Activated CD8-positive, alpha-beta memory T cell treated with anti-CD3 and anti-CD28 coated beads, Interleukin-2, amount 10 ng/mL, durations not matched to agents 7 days and 5 days (primary cell): ENCODE measurements at regions not wholly inside any gene's neighbourhood (a gene's known extent, or its start where the extent isn't known, plus 50 kb on each side); places are given as distances from the start of the nearest gene placed in this dataset.

Experiments
- ATAC-seq: fragments of 150-1000 bp; cut with Tn5 transposase; one replicate; pipeline ENCODE4 v1.10.0; 2021; ENCODE audit warnings: moderate library complexity
- CTCF ChIA-PET: fragments of 350-600 bp; sonication (Branson Sonifier 250); formaldehyde crosslinking; loops from one replicate; lab custom pipeline; 2021; ENCODE audit warnings: antibody characterized with exemption; lab: Charles Lee
- DNase-seq: peaks from one replicate; pipeline ENCODE4 v3.0.0-alpha.2; 2020
- H3K27ac Mint-ChIP-seq: one replicate; pipeline ENCODE4 v1.8.0; 2021; ENCODE audit warnings: mild to moderate bottlenecking, mixed read lengths
- H3K27me3 Mint-ChIP-seq: one replicate; pipeline ENCODE4 v1.8.0; 2021; ENCODE audit warnings: mixed read lengths
- H3K36me3 Mint-ChIP-seq: one replicate; pipeline ENCODE4 v1.8.0; 2021; ENCODE audit warnings: mild to moderate bottlenecking, mixed read lengths
- H3K4me1 Mint-ChIP-seq: one replicate; pipeline ENCODE4 v1.8.0; 2021; ENCODE audit warnings: mixed read lengths
- H3K4me3 Mint-ChIP-seq: one replicate; pipeline ENCODE4 v1.8.0; 2021; ENCODE audit warnings: mild to moderate bottlenecking, moderate library complexity, mixed read lengths
- H3K9me3 Mint-ChIP-seq: one replicate; pipeline ENCODE4 v1.8.0; 2022; ENCODE audit warnings: low read depth, mixed read lengths

DNA sequence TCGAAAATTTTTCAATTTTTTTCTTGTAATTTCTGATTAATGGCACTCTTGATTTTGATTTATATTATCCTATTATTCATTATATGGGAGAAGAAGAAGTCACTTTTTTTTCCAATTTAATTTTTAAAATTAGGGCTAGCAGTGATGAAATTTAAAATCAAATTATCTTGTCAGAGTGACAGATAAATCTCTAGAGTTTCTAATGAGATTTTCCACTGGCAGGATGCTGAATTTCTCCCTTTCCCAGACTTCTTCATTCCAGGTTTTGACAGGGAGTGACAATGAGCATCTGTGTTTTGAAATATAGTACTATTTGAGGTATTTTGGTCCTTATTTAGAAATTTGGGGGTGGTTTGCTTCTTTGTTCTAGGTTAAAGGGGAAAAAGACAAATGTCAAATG lies 2274.1 kb downstream of the MAT2B start:
- DNase-seq (no peak), ATAC-seq (no peak)
- Mint-ChIP-seq H3K36me3 (no peaks in the 10 kb centered on the region), H3K9me3 (peaks cover 15% of the 10 kb centered on the region), H3K4me1 (no peaks in the 10 kb centered on the region), H3K4me3 (no peak overlapping the region), H3K27me3 (no peaks in the 10 kb centered on the region), H3K27ac (no peak overlapping the region)
- CTCF ChIA-PET = no interaction called here

DNA sequence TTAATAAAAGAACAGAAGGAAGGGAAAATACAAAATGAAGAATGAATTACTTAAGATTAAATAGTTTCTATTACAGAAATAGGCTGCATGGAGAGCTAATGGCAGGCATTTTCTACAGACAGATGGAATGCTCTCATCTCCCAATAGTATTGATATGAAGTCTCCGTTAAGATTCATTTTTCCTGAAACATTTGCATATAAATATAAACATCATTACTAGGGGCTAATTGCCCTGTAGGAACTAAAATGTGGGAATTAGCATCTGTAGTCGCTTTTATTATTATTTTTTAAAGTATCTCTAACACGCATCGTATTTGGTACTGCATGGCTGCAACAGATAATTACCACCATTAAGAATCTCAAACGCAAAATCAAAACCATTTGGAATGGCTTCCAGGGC lies 2275.5 kb downstream of the MAT2B start:
- peaks cover 18% of the 10 kb centered on the region for H3K9me3 Mint-ChIP-seq
- no peaks in the 10 kb centered on the region for H3K27me3 Mint-ChIP-seq
- DNase-seq (no peak), ATAC-seq (no peak)
- no peaks in the 10 kb centered on the region for H3K36me3 Mint-ChIP-seq
- CTCF ChIA-PET = no interaction called here
- no peak overlapping the region for H3K4me3 Mint-ChIP-seq
- no peak overlapping the region for H3K27ac Mint-ChIP-seq
- no peaks in the 10 kb centered on the region for H3K4me1 Mint-ChIP-seq

DNA sequence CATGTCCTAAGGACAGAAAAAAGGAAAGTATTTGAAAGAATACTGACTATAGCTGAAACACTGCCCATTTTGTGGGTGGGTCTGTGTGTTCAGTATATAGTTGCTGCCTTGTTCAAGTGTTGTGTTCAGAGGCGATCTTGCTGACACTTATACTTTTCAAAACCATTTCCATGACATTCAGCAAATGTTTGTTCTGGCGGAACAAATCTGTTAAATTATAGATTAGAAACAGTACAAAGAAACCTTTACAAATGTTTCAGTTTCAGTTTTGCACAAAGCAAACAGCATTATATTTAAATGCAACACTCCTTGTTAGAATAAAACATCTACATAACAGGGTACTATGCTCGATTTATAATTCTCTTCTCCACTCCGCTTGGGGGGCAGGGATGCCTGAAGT lies 2276.3 kb downstream of the MAT2B start:
- no peak overlapping the region for H3K27ac Mint-ChIP-seq
- peaks cover 15% of the 10 kb centered on the region for H3K9me3 Mint-ChIP-seq
- ATAC-seq (no peak), DNase-seq (no peak)
- CTCF ChIA-PET = no interaction called here
- no peaks in the 10 kb centered on the region for H3K4me1 Mint-ChIP-seq
- H3K4me3 Mint-ChIP-seq = no peak overlapping the region
- no peaks in the 10 kb centered on the region for H3K27me3 Mint-ChIP-seq
- no peaks in the 10 kb centered on the region for H3K36me3 Mint-ChIP-seq

DNA sequence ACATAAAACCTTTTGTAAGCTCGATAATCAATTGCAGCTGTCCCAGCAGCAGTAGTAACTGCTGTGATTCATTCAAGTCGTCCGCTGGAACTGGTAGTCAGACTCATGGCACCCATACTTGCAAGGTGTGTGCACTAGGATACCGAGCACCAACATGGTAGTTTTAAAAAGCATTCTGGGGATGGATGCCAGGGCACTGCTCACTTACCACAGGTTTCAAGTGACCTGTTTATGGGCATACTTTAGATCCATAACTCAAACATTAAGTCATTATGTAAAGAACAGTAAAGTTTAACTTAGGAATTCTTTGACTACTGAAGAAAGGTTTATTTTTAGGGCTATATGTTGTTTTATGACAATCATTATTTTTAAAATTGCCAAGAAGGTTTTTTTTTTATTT lies 2277.6 kb downstream of the MAT2B start:
- ATAC-seq (no peak), DNase-seq (no peak)
- Mint-ChIP-seq H3K27me3 (no peaks in the 10 kb centered on the region), H3K4me1 (no peaks in the 10 kb centered on the region), H3K36me3 (no peaks in the 10 kb centered on the region), H3K9me3 (peaks cover 20% of the 10 kb centered on the region), H3K4me3 (no peak overlapping the region), H3K27ac (no peak overlapping the region)
- CTCF ChIA-PET = no interaction called here

DNA sequence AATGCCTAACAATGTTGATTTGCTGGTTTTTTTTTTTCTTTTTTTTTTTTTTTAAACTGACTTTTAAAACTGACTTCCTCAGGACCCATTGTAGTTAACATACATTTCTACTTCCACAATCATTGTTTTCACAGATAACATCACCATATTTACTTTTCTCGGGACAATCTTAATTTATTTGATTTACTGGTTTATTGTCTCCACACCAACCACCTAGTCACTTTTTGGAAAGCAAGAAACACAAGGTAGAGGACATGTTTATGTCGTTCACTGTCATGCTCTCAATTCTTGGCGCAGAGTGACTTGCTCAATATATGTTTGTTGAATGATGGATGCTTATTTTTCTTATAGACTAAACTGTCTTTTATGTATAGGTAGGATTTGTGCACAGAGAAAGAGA lies 2280.7 kb downstream of the MAT2B start:
- Mint-ChIP-seq H3K27ac (no peak overlapping the region), H3K4me3 (no peak overlapping the region), H3K27me3 (no peaks in the 10 kb centered on the region), H3K4me1 (no peaks in the 10 kb centered on the region), H3K36me3 (no peaks in the 10 kb centered on the region), H3K9me3 (peaks cover 25% of the 10 kb centered on the region)
- no peak for DNase-seq
- no peak for ATAC-seq
- CTCF ChIA-PET = no interaction called here

DNA sequence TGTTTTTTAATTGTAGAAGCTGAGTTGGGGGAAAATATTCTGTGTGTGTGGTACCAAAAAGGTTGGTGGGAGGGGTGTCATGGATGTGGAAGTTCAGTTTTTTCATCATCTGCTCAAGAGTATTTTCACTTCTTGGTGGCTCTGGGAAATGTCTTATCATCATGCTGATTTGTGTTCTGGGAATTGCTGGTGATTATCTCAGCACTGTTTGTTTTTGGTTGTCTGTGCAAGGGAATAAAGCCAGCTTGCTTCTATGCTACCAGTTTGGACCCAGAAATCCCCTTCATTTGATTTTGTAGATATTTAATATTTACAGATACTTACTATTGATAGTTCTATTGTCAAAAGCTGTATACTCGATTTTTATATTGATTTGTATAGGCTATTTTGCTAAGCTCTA lies 2289.7 kb downstream of the MAT2B start:
- peaks cover 3% of the 10 kb centered on the region for H3K9me3 Mint-ChIP-seq
- CTCF ChIA-PET = no interaction called here

DNA sequence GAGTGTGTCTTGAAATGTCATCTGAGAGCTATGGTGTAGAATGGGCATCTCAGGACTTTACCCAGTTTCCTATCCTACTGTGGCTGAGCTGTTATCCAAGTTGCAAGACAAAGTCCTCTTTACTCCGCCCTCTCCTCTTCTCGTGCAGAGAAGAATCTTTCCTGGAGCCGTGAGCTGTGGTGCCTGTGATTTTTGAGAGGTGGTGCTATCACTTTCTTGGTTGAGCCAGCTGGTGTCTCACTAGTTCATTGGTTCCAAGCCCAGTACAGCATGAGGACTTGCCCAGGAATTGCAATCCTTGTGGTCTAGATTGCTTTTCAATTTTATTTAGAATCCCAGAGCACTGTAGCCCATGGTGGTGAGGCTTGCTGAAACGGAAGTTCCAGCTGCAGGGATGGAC lies 2300.3 kb downstream of the MAT2B start:
- Mint-ChIP-seq H3K4me3 (no peak overlapping the region), H3K27me3 (no peaks in the 10 kb centered on the region), H3K9me3 (peaks cover 11% of the 10 kb centered on the region), H3K36me3 (no peaks in the 10 kb centered on the region), H3K27ac (no peak overlapping the region), H3K4me1 (no peaks in the 10 kb centered on the region)
- CTCF ChIA-PET = no interaction called here
- no peak for ATAC-seq
- DNase-seq = no peak

More for the DNA sequence above, 2289.7 kb downstream of the MAT2B start:
- H3K4me3 Mint-ChIP-seq = no peak overlapping the region
- H3K27me3 Mint-ChIP-seq = no peaks in the 10 kb centered on the region
- H3K4me1 Mint-ChIP-seq = no peaks in the 10 kb centered on the region
- no peak overlapping the region for H3K27ac Mint-ChIP-seq
- DNase-seq = no peak
- no peak for ATAC-seq
- no peaks in the 10 kb centered on the region for H3K36me3 Mint-ChIP-seq

DNA sequence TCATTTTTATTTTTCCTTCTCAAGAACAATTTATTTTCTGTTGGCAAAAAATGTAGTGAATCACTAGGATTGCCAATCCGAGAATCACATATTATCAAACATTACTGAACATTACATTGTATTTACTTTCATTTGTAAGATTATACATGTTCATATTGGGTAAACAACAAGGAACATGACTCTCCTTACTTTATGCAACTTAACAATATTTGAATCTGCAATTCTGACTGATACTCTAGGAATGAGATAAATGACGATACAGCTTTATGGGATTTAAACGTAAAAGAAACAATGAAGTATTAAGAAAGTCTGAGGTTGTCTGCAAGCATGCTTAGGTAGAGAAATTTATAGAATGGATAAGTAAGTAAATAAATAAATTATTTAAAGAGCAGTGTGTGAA lies 2302.9 kb downstream of the MAT2B start:
- ATAC-seq (no peak), DNase-seq (no peak)
- Mint-ChIP-seq H3K27me3 (no peaks in the 10 kb centered on the region), H3K9me3 (peaks cover 11% of the 10 kb centered on the region), H3K4me3 (no peak overlapping the region), H3K27ac (no peak overlapping the region), H3K36me3 (no peaks in the 10 kb centered on the region), H3K4me1 (no peaks in the 10 kb centered on the region)
- CTCF ChIA-PET = no interaction called here

DNA sequence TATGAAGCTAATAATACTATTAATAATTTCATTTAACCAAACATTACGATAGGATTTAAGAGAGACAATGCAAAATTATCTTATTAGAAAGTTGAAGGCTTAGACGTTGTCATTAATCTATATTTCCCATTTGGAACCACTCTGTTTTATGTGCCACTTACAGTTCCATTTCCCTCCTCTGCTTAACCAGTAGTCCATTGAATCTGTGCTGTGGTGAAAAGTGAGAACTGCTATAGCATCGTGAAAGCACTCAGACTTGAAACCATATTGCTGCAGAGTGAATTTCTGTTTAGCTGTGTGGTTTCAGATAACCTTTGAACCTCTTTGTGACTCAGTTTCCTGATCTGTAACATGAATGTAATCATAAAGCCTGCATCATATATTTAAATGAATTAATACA lies 2304.5 kb downstream of the MAT2B start:
- DNase-seq = no peak
- Mint-ChIP-seq H3K9me3 (peaks cover 2% of the 10 kb centered on the region), H3K4me1 (no peaks in the 10 kb centered on the region), H3K4me3 (no peak overlapping the region), H3K27ac (no peak overlapping the region), H3K27me3 (no peaks in the 10 kb centered on the region), H3K36me3 (no peaks in the 10 kb centered on the region)
- CTCF ChIA-PET = no interaction called here
- no peak for ATAC-seq

DNA sequence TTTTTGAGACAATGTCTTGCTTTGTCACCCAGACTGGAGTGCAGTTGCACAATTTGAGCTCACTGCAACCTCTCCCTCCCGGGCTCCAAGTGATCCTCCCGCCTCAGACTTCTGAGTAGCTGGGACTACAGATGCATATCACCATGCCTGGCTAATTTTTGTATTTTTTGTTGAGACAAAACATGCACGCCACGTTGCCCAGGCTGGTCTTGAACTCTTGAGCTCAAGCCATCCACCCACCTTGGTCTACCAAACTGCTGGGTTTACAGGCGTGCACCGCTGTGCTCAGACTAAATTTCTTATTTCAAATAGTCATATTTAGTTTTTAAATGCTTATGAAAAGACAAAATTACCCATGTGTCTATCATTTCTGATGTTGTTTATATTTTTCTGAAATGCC lies 2324.1 kb downstream of the MAT2B start:
- H3K27ac Mint-ChIP-seq = no peak overlapping the region
- no peaks in the 10 kb centered on the region for H3K27me3 Mint-ChIP-seq
- no peaks in the 10 kb centered on the region for H3K4me1 Mint-ChIP-seq
- ATAC-seq (no peak), DNase-seq (no peak)
- CTCF ChIA-PET = no interaction called here
- H3K36me3 Mint-ChIP-seq = no peaks in the 10 kb centered on the region
- no peak overlapping the region for H3K4me3 Mint-ChIP-seq
- peaks cover 8% of the 10 kb centered on the region for H3K9me3 Mint-ChIP-seq

DNA sequence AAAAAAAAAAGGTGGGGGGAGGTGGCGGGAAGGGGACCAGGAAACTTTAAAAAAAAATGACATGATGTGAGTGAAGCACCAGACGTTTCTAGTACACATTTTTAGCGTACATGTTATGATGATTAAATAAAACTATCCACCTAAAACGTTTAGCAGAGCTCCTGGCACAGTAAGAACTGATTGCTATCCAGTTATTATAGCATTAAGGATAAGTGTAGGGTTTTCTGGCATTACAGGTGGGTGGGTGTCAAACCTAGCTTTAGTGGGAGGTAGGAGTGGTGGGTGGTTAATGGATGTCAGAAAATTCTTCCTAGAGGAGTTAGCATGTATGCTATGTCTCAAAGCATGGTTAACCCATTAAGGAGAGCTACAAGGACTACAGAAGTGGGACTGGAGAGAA lies 2329.5 kb downstream of the MAT2B start:
- CTCF ChIA-PET = no interaction called here
- no peaks in the 10 kb centered on the region for H3K4me1 Mint-ChIP-seq
- H3K27me3 Mint-ChIP-seq = no peaks in the 10 kb centered on the region
- ATAC-seq (no peak), DNase-seq (no peak)
- H3K9me3 Mint-ChIP-seq = peaks cover 12% of the 10 kb centered on the region
- no peak overlapping the region for H3K27ac Mint-ChIP-seq
- no peak overlapping the region for H3K4me3 Mint-ChIP-seq
- no peaks in the 10 kb centered on the region for H3K36me3 Mint-ChIP-seq

DNA sequence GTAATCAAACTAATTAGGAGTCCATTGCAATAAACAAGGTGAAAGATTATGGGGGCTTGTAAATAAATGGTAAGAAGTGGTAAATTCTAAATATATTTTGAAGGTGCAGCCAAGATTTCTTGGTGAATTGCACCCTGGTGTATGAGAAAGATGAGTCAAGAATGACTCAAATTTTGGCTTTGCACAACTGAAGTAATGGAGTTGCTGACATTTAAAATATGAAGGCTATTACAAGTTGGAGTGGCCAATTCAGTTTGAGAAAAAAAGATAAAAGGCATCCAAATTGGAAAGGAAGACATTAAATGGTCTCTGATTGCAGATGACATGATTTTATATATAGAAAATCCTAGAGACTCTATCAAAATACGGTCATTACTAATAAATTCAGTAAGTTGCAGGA lies 2330.6 kb downstream of the MAT2B start:
- ATAC-seq = no peak
- H3K36me3 Mint-ChIP-seq = no peaks in the 10 kb centered on the region
- CTCF ChIA-PET = no interaction called here
- no peak for DNase-seq
- no peaks in the 10 kb centered on the region for H3K4me1 Mint-ChIP-seq
- H3K27ac Mint-ChIP-seq = no peak overlapping the region
- H3K4me3 Mint-ChIP-seq = no peak overlapping the region
- H3K27me3 Mint-ChIP-seq = no peaks in the 10 kb centered on the region
- peaks cover 10% of the 10 kb centered on the region for H3K9me3 Mint-ChIP-seq

DNA sequence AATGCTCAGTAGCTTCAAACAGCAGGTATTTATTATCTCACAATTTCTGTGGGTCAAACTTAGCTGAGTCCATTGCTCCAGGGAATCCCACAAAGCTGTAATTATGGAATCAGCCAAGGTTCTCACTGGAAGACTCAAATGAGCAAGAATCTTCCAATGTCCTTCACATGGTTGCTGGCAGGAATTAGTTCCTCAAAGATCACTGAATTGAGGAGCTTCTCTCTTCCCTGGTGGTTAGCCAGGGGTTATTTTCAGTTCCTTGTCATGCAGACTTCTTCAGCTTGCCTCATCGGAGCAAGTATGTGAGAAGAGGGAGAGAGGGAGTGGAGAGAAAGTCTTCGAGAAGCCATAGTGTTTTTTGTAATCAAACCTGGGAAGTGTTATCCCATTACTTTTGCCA lies 2331.9 kb downstream of the MAT2B start:
- CTCF ChIA-PET = interaction anchor here (0.5 kb wide), 1 partner anchor 1064 kb away, joined by 3 read pairs; no protein-coding TSS in a partner anchor
- H3K36me3 Mint-ChIP-seq = no peaks in the 10 kb centered on the region
- no peak overlapping the region for H3K27ac Mint-ChIP-seq
- peaks cover 8% of the 10 kb centered on the region for H3K9me3 Mint-ChIP-seq
- no peaks in the 10 kb centered on the region for H3K27me3 Mint-ChIP-seq
- H3K4me1 Mint-ChIP-seq = no peaks in the 10 kb centered on the region
- H3K4me3 Mint-ChIP-seq = no peak overlapping the region
- ATAC-seq (no peak), DNase-seq (no peak)

DNA sequence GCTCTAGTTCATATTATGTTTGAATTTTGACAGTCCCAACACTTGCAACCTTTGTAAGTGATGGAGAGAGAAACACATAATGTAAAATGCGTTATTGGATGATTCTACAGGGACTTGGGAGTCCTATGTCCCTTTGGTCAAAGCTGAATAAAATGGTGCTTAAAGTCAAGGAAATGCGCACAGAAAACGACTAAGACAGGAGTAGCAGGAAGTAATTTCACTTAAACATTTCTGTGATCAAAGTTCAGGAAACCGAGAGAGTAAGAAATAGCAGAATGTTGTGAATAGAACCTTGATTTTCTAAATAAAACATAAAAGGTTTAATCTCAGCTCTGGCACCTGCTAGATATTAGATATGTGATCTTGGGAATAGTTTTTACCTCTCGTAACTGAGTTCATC lies 2339.2 kb downstream of the MAT2B start:
- CTCF ChIA-PET = no interaction called here
- DNase-seq = no peak
- H3K4me3 Mint-ChIP-seq = no peak overlapping the region
- H3K27ac Mint-ChIP-seq = no peak overlapping the region
- peaks cover 6% of the 10 kb centered on the region for H3K9me3 Mint-ChIP-seq
- no peak for ATAC-seq
- H3K4me1 Mint-ChIP-seq = no peaks in the 10 kb centered on the region
- no peaks in the 10 kb centered on the region for H3K36me3 Mint-ChIP-seq
- H3K27me3 Mint-ChIP-seq = no peaks in the 10 kb centered on the region

DNA sequence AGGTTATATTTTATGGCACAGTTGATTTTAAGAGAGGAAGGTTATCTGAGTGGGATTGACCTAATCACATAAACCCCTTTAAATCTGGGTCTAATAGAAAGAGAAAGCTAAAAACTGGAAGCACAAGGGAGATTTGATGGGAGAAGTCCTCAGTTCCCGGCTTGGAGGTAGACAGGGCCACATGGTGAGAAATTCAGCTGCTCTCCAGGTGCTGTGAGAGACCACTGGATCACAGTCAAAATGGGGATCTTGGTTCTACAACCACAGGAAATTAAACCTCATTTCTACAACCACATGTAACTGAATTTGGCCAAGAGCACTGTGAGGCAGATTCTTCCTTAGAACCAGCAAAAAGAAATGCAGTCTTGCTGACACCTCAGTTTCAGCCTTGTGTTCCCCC lies 2352.7 kb downstream of the MAT2B start:
- Mint-ChIP-seq H3K27ac (no peak overlapping the region), H3K9me3 (peaks cover 11% of the 10 kb centered on the region), H3K36me3 (no peaks in the 10 kb centered on the region), H3K4me1 (no peaks in the 10 kb centered on the region), H3K4me3 (no peak overlapping the region), H3K27me3 (no peaks in the 10 kb centered on the region)
- CTCF ChIA-PET = no interaction called here
- ATAC-seq (no peak), DNase-seq (no peak)
